Effector memory CD8-positive, alpha-beta T cell (primary cell): ENCODE measurements at regions not wholly inside any gene's neighbourhood (a gene's known extent, or its start where the extent isn't known, plus 50 kb on each side); places are given as distances from the start of the nearest gene placed in this dataset.

Experiments
- ATAC-seq: fragments of 150-1000 bp; cut with Tn5 transposase; replicated peaks from 2 replicates; pipeline ENCODE4 v1.10.0; 2021; ENCODE audit warnings: mild to moderate bottlenecking, moderate library complexity
- DNase-seq, 3 experiments: peaks; one replicate each; pipeline ENCODE4 v3.0.0; 2021
- H3K27ac Mint-ChIP-seq, 2 donors: one replicate each; pipeline ENCODE4 v1.8.0; 2022; ENCODE audit warnings: mild to moderate bottlenecking in 2 of 2, mixed read lengths in 2 of 2, moderate library complexity in 2 of 2
- H3K27me3 Mint-ChIP-seq, 2 donors: one replicate each; pipeline ENCODE4 v1.8.0; 2022; ENCODE audit warnings: mixed read lengths in 2 of 2
- H3K36me3 Mint-ChIP-seq: one replicate; pipeline ENCODE4 v1.8.0; 2022; ENCODE audit warnings: mild to moderate bottlenecking, moderate library complexity, mixed read lengths; ENCODE audit not compliant: insufficient read depth
- H3K4me1 Mint-ChIP-seq, 2 donors: one replicate each; pipeline ENCODE4 v1.8.0; 2022; ENCODE audit warnings: low read depth in 2 of 2, mixed read lengths in 2 of 2
- H3K4me3 Mint-ChIP-seq, 2 donors: one replicate each; pipeline ENCODE4 v1.8.0; 2022; ENCODE audit warnings: mild to moderate bottlenecking in 2 of 2, mixed read lengths in 2 of 2, moderate library complexity in 2 of 2
- H3K9me3 Mint-ChIP-seq, 2 donors: one replicate each; pipeline ENCODE4 v1.8.0; 2022; ENCODE audit warnings: mixed read lengths in 2 of 2

DNA sequence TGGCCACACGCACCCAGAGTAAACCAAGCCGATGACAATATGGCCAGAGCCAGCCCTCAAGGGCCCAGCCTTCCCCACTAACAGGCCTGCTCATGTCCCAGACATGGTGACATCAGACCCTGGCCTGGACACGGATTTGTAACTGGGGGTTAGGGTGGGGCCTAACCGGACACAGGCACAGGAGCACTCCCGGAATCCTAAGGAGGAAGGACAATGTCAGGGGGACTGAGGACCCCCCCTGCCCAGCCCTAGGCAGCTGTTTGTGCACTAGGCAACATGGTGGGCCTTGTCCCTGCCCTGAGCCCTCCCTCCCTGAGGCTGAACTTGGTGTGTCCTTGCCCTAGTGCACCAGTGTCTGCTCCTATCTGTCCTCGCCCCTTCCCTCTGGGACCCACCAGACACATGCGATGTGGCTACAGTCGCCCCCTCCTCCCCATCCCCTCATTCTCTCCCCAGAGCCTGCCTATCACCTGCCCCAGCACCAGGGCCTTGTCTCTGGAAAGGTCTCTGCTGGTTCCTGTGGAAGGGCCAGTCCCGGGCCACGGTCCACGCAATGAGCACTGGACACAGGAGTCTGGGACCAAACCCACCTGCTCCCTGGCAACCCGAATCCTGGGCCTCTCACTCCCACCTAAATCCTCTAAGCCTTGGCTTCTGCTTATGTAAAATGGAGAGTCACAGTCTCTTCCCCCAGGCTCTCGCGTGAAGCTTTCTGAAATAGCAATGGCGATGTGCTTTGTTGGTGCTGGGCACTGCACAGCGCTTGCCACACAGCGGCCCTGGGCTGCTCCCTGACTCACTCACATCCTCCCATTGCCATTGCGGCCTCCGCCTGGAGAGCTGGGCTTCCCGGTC, 76.5 kb upstream of the RAB6C start:
- H3K4me1 Mint-ChIP-seq: peaks cover 0 to 4% of the 10 kb centered on the region in 2 donors
- no peaks in the 10 kb centered on the region for H3K36me3 Mint-ChIP-seq
- ATAC-seq (no peak), DNase-seq (no peak)
- peaks cover 22 to 52% of the 10 kb centered on the region in 2 donors for H3K27me3 Mint-ChIP-seq
- no peak overlapping the region for H3K4me3 Mint-ChIP-seq
- H3K27ac Mint-ChIP-seq: no peak overlapping the region
- H3K9me3 Mint-ChIP-seq: no peaks in the 10 kb centered on the region

- Mint-ChIP-seq H3K9me3 (no peaks in the 10 kb centered on the region), H3K27ac (no peak overlapping the region), H3K4me1 (peaks cover 0 to 4% of the 10 kb centered on the region in 2 donors), H3K4me3 (no peak overlapping the region), H3K27me3 (peaks cover 17 to 51% of the 10 kb centered on the region in 2 donors), H3K36me3 (no peaks in the 10 kb centered on the region)
- no peak for DNase-seq
- no peak for ATAC-seq
These were observed 75.7 kb upstream of the RAB6C start for GRCh38 chr2:129903586-129904425.

DNA sequence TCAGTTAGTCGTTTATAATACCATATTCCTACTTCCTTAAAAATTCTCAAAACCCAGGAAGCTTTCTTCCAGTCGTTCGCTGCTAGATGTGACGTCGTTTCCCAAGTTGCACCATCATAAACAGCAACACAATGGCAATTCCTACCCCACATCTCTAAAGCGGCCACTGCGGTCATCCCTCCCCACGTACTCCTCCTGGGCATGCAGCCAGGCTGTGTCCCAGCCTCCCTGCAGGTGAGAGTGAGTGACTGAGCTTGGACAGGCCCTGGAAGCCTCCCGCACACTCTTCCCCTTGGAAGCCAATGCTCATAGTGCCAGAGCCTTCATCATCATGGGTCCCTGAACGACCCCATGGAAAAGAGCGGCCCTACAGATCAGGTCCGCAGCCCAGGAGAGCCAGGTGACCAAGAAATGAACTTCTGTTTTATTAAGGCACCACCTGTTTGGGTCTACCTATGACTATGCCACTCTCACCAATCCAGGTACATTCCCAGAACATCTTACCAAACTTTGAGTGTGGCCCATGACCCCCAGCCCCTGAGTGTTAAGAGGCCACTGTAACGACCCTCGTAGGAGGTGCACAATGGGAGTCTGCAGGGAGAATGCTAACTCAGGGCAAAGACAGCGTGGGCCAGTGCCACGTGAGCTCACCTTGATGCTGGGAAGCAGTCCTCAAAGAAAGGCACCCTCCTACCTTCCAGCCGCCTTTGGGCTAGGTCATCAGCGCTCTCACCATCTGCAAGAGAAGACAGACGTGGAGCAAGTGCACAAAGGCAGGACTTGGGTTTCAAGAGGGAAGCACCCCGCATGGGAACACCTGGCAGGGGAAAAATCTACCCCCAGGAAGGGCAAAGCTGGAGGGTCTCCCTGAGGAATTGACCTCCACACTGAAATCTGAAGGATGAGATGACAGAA, 74.7 kb upstream of the RAB6C start:
- H3K4me1 Mint-ChIP-seq: peaks cover 0 to 4% of the 10 kb centered on the region in 2 donors
- H3K27me3 Mint-ChIP-seq: peaks cover 17 to 51% of the 10 kb centered on the region in 2 donors
- no peak overlapping the region for H3K4me3 Mint-ChIP-seq
- H3K9me3 Mint-ChIP-seq: no peaks in the 10 kb centered on the region
- no peaks in the 10 kb centered on the region for H3K36me3 Mint-ChIP-seq
- no peak overlapping the region for H3K27ac Mint-ChIP-seq
- ATAC-seq (no peak), DNase-seq (no peak)

DNA sequence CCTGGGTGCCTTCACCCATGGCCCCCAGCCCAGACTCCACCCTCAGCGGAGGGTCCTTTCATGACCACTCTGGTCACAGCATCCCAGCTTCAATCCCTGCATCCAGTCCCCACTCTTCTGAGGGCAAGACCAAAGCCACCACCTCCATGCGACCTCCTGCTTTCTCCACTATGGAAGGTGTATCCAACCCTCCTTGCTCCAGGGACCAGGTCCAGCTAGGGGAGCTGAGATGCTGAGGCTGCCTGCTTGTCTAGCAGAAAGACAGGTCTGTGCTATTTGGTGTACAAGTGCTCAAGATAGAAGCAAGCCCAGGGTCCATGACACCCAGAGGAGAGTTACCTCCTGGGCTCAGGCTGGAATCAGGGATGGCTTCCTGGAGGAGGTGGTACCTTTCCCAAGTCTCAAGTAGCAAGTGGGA, 73.8 kb upstream of the RAB6C start:
- Mint-ChIP-seq H3K4me3 (no peak overlapping the region), H3K9me3 (no peaks in the 10 kb centered on the region), H3K27ac (no peak overlapping the region), H3K36me3 (no peaks in the 10 kb centered on the region), H3K27me3 (peaks cover 22 to 59% of the 10 kb centered on the region in 2 donors), H3K4me1 (peaks cover 0 to 4% of the 10 kb centered on the region in 2 donors)
- no peak for ATAC-seq
- DNase-seq: no peak

DNA sequence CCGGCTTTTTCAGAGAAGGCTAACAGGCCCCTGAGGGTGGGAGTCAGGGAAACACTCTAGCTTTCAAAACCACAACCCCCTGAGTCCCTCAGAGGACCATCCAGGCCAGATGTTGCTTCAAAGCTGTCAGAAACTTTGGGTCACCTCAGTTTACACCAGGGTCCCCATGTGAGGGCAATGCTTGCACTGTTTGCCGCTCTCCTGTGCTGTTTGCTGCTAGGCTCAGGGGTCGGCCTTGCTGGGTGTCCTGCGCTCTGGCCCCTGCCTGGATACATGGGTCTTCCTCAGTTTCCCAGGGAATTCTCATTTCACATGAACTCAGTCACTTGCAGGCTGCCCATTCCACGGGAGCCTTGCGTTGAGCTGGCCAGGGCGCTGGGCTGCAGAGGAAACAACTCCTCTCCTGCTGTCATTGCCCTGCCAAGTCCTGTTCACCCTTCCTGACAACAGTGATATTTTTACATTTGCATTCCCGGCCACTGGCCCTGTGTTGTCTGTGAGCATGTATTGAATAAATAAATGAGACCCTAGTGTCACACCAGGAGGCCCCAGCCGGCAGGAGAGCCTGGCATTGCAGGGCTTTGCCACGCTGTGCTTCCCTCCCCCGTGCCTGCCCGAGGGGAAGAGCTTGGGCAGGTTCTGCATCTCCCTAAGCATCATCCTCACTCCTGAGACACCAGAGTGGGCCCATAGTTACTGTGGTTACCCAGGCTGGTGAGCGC, 73.2 kb upstream of the RAB6C start:
- ATAC-seq: no peak
- peaks cover 22 to 60% of the 10 kb centered on the region in 2 donors for H3K27me3 Mint-ChIP-seq
- H3K27ac Mint-ChIP-seq: no peak overlapping the region
- DNase-seq: no peak
- no peak overlapping the region for H3K4me3 Mint-ChIP-seq
- peaks cover 0 to 4% of the 10 kb centered on the region in 2 donors for H3K4me1 Mint-ChIP-seq
- H3K9me3 Mint-ChIP-seq: no peaks in the 10 kb centered on the region
- no peaks in the 10 kb centered on the region for H3K36me3 Mint-ChIP-seq

GRCh38 chr2:129906861-129907235, 72.6 kb upstream of the RAB6C start:
- Mint-ChIP-seq H3K4me3 (no peak overlapping the region), H3K9me3 (no peaks in the 10 kb centered on the region), H3K36me3 (no peaks in the 10 kb centered on the region), H3K27me3 (peaks cover 22 to 60% of the 10 kb centered on the region in 2 donors), H3K4me1 (peaks cover 0 to 4% of the 10 kb centered on the region in 2 donors), H3K27ac (no peak overlapping the region)
- ATAC-seq (no peak), DNase-seq (no peak)

DNA sequence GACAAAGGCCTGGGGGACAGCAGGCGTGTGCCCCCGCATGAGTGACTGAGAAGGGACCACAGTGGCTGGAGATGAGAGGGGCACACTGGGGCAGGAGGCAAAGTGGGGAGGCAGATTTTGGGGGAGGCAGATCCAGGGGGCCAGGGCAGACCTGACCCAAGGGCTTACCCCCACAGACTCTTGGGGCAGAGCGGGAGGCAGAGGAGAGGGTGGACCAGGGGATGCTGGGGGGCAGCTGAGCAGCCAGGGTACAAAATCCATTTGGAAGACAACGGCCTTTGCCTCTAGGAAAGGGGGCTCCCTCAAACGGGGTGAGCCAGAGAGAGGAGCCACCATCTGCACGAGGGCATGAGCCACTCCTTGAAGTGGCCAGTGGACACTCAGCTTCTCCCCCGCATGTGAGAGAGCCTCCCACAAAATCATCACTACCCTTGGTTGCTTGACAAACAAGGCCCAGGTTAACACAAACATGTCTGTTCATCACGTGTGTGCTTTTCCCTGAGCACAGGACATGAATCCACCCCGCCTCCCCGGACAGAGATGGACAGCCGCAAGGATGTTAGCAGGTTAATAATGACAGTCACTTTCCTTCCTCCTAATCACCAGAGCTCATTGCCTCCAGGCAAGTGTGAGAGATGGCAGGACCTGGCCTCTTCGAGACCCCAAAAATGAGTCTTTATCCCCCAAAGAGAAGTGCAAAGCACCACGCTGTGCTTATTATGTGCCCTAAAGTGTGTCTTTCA, 72.0 kb upstream of the RAB6C start:
- H3K4me3 Mint-ChIP-seq: no peak overlapping the region
- ATAC-seq: no peak

GRCh38 chr2:129908721-129909373, 70.6 kb upstream of the RAB6C start:
- H3K4me3 Mint-ChIP-seq: no peak overlapping the region
- ATAC-seq: no peak
- no peaks in the 10 kb centered on the region for H3K36me3 Mint-ChIP-seq

More for the DNA sequence above, 72.0 kb upstream of the RAB6C start:
- Mint-ChIP-seq H3K9me3 (no peaks in the 10 kb centered on the region), H3K27me3 (peaks cover 22 to 60% of the 10 kb centered on the region in 2 donors), H3K4me1 (peaks cover 0 to 4% of the 10 kb centered on the region in 2 donors), H3K27ac (no peak overlapping the region), H3K36me3 (no peaks in the 10 kb centered on the region)
- DNase-seq: no peak

GRCh38 chr2:129909651-129910418, 69.6 kb upstream of the RAB6C start:
- DNase-seq: no peak
- Mint-ChIP-seq H3K9me3 (no peaks in the 10 kb centered on the region), H3K36me3 (no peaks in the 10 kb centered on the region), H3K4me3 (no peak overlapping the region), H3K27ac (no peak overlapping the region), H3K27me3 (peaks cover 23 to 54% of the 10 kb centered on the region in 2 donors), H3K4me1 (peaks cover 0 to 3% of the 10 kb centered on the region in 2 donors)
- no peak for ATAC-seq

More at GRCh38 chr2:129908721-129909373, 70.6 kb upstream of the RAB6C start:
- H3K9me3 Mint-ChIP-seq: no peaks in the 10 kb centered on the region
- no peak for DNase-seq
- peaks cover 0 to 4% of the 10 kb centered on the region in 2 donors for H3K4me1 Mint-ChIP-seq
- peaks cover 22 to 60% of the 10 kb centered on the region in 2 donors for H3K27me3 Mint-ChIP-seq
- H3K27ac Mint-ChIP-seq: no peak overlapping the region

DNA sequence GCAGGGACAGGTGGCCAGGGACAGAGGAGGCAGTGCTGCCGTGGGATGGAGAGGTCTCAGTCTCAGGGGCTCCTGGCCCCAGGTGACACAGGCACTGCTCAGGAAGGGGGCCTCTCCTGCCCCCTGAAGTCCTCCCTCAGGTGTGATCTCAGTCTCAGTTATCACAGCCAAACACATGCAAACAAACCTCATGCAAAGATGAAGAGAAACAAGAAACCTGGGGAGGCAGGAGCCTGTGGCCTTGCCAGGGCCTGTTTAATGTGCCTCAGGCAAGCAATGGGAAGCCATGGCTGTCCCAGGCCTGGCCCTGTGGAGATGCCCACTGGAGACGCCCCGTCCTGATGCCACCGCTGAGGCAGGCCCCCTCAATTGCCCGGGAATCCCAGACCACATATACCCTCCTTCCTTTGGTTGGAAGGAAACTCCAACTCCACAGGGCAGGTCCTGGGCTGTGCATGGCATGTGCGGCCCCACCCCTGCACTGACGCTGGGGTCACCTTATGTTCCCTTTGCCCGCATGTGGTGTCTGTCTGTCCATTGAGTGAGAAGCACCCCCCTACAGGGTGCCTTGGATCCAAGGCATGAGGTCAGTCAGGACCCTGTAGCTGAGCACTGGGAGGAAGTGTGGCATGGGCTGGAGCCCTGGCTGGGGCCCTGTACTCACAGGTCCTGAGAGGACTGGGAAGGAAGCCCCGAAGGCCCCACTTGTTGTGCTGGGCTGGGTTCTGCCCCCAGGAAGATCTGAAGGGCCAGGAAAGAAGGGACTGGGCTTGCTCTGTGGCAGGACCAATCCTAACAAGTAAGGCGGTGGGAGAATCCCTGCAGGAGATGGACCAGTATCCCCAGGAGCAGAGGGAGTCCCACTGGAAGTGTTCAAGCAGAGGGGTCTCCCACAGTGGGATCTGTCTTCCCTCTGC, 68.8 kb upstream of the RAB6C start:
- DNase-seq: no peak

More for the DNA sequence above, 68.8 kb upstream of the RAB6C start:
- Mint-ChIP-seq H3K4me3 (no peak overlapping the region), H3K36me3 (no peaks in the 10 kb centered on the region), H3K27ac (no peak overlapping the region), H3K27me3 (peaks cover 20 to 46% of the 10 kb centered on the region in 2 donors), H3K4me1 (peaks cover 0 to 2% of the 10 kb centered on the region in 2 donors), H3K9me3 (no peaks in the 10 kb centered on the region)
- ATAC-seq: no peak
